HG03469 (cell line): ENCODE measurements at regions not wholly inside any gene's neighbourhood (a gene's known extent, or its start where the extent isn't known, plus 50 kb on each side); places are given as distances from the start of the nearest gene placed in this dataset.
"Not testable (repeated sequence)": the region's sequence is repeated elsewhere in the genome, so short reads cannot be mapped to it uniquely, and the experiment has no call there.

Experiments used
- ATAC-seq: cut with Tn5 transposase; IDR thresholded peaks from one replicate; pipeline ENCODE4 v1.9.1; 2021; ENCODE audit warnings: mild to moderate bottlenecking, moderate library complexity, moderate number of reproducible peaks; ENCODE audit not compliant: unreplicated experiment

DNA sequence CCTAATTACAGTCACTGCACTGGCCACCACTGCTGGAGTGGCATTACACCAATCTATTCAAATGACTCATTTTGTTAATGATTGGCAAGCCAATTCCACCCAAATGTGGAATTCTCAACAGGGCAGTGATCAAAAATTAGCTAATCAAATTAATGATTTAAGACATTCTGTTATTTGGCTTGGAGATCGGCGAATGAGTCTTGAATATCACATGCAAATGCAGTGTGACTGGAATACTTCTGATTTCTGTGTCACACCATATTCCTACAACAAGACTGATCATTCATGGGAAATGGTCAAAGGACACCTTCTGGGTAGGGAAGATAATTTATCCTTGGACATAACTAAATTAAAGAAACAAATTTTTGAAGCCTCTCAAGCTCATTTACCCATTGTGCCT lies 165.1 kb downstream of the IER5 start:
- not testable (repeated sequence) for ATAC-seq

DNA sequence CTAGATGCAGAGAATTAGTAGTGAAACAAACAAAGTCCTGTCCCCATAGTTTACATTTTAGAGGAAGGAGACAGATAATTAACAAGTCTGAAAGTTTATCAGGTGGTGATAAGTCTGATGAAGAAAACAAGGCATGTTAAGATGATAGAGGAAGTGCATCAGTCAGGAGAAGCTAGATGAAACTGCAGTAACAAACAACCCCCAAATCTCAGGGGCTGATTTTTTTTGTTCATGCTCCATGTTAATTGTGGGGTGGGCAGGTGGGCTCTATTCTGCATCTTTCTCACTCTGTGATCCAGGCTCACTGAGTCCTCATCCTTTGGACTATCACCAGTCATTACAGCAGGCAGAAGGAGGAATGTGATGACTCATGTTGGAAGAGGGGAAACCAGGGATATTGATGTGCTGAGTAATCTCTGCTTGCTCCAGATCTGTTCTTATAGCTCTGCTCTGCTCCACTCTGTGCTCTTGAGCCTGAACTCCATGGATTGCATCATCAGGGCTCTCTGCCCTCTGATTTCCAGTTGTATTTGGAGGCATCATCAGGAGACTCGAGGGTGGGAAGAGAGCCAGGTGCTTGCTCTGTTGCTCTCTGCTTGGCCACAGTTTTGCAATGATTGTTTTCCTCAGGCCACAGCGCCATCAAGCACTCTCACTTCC lies 166.9 kb downstream of the IER5 start:
- ATAC-seq: no peak

DNA sequence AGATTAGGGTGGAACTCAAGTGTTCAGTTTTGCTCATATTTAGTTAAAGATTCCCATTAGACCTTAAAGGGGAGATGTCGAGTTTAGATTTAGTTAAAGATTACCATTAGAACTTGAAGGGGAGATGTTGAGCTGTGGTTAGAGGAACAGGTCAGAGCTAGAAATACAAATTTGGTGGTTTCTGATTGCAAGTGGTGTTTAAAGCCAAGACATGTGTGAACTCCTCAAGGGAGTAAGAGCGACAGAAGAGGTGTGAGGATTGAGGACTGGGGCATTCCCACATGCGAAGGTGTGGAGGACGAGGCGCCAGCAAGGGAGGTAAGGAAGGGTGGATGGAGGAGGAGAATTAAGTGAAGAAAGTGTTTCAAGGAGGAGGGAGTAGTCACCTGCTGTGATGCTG lies 168.6 kb downstream of the IER5 start:
- peak; percentile 62 for ATAC-seq

DNA sequence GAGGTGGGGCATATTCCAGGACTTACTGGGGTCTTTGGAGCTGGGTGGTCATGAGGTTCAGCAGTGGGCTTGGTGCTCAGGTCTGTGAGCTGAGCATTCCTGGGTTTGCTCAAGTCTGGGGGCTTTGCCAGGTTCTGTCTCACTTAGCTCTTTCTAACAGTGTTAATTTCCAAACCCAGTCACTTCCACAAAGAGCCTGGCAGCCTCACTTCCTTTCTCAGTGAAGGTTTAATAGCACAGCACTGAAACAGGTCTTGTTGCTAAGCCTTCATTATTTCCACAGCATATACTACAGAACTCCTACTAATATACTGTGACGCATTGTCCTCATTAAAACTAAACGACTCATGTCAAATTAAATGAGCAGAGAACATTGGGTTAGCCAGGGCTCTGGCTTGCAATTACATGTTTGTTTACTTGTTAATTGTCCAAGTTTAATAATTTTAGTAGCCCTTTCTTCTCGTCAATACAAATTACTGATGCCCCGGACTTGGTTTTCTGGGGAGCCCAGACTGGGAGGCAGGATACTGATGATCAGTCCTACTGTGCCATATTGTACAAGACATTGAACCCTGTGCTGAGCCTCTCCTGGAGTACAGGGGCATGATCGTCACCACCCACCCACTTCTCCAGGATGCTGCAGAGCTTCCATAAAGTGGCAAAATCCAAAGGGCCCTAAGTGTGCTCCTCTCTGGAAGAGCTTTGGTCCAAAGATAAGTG lies 170.7 kb downstream of the IER5 start:
- ATAC-seq: no peak

DNA sequence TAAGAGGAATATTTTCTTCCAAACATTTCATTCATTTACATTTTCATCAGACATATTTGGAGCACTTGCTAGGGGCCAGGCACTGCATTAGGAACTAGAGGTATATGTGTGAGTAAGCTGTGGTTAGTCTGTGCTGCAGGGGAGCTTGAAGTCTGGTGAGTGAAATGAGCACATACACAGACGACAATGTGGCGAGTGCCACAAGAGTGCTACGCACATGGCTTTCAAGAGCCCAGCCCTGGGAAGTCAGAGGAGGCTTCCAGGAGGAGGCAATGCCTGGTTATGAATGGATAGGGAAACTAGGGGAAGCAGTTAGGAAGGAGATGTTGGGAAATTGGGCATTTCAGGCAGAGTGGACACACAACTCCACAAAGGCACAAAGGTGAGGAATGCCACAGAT lies 171.8 kb downstream of the IER5 start:
- no peak for ATAC-seq

DNA sequence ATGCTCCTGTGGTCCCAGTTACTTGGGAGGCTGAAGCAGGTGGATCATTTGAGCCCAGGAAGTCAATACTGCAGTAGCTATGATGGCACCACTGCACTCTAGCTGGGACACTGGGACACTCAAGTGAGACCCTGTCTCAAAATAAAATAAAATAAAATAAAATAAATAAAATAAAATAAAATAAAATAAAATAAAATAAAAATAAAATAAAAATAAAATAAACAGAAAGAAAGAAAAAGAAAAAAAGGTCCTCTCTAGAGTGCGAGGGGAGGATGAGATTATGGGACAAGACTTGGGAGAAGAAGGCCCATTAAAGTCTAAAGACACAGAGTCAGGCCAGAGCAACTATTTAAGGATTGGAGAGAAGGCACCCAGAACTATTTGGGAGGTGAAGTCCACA lies 172.5 kb downstream of the IER5 start:
- ATAC-seq: no peak

DNA sequence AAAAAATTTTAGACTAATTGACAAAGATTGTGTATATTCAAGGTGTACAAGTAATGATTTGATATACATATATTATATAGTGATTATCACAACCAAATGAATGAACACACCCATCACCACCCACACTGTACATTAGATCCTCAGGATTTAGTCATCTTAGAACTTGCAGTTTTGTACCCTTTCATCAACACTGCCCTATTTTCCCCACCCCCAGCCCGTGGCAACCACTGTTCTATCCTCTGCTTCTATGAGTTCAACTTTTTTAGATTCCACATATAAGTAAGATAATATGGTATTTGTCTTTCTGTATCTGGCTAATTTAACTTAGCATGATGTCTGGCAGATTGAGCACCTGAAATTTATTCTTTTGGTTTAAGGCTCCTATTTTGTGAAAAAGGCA lies 173.6 kb downstream of the IER5 start:
- no peak for ATAC-seq

DNA sequence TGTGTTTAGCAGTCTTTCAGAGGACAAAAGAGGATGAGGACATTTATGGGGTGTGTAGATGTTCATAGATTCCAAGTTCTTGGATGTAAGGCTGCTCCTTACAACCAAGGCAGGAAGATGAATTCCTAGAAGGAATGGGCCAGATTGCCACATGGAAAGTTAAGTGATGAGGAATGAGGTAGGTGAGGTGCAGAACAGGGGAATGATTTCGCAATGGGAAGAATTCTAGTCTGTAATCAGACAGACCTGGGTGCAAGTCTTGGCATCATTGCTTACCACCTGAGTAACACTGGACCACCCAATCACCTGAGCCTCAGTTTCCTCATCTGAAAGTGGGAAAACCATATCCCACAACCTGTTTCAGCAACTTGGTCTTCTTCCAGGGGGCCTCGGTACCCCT lies 174.9 kb downstream of the IER5 start:
- ATAC-seq: no peak

DNA sequence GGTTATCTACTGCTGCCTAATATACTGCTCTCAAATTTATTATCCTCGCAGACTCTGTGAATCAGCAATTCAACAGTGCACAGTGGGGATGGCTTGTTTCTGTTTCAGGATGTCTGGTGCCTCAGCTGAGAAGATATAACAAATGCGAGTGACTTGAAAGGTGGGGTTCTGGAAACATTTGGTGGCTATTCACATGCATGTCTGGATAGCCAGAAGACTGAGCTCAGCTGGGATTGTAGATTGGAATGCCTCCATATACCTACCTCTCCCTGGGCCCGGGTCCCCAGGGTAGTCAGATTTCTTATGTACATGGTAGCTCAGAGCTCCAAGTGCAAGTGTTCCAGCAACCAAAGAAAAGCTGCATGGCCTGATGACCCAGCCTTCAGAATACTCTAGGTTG lies 176.3 kb downstream of the IER5 start:
- ATAC-seq: no peak

DNA sequence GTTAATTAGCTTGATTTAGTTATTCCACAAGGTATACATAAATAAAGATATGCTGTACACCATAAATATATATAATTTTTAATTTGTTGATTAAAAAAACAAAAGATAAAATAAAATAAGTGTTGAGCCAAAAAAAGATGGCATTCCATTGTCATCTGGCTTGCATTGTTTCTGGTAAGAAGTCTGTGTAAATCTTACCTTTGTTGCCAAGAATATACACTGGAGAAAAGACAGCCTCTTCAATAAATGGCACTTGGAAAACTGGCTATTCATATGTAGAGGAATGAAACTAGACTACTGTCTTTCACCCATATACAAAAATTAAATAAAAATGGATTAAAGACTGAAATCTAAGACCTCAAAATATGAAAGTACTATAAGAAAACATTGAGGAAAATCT lies 196.5 kb downstream of the IER5 start:
- ATAC-seq: no peak

DNA sequence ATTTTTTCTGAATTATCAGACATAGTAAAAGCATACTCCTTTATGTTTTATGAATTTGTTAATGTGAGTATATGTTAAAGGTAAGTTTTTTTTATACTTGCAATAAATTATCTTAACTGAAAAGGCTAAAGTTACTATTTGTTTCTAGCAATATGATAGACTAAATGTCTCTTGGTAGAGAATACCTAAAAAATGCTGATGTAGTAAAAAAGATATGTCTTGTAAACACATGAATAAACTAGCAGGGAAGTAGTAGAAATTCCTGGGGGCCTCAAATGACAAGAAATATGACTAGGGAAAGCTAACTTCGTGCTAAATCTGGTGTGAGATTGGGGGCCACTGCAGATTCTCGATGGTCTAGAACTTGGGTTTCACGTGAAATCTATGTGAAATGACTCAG lies 188.1 kb upstream of the CACNA1E start:
- ATAC-seq: no peak

DNA sequence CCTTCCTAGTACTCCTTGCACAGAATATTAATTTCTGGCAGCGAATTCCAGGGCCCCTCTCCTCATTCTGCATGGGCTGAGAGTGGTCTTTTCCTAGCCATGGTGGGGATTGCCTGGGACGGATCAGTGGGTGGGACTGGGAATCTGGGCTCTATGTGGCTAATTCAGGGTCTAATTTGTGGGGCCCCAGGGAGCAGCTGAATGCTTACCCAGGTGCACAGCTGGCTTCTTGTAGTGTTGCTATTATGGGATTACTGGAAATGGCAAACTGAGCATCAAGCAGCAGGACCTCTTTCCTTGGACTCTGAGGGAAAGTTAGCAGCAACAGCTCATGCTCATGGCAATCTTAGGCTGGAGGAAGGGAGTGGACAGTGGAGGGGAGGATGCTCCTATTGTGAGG lies 187.1 kb upstream of the CACNA1E start:
- ATAC-seq: no peak

DNA sequence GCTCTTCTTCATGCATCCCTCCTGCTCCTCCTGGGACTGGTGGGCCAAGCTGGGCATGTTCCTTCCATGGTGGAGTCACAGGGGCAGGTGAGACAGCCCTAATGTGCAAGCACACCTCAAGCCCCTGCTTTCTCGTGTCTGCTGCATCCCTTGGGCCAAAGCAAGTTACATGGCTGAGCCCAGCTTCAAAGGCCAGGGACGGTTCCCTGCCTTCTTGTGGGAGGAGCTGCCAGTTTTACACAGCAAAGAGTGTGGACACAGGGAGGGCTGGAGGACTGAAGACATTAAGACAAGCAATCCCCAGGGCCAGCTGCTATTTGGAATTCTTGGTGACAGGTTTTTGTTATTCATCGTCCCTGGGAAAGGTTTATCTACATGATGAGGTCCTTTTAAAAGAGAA lies 175.2 kb upstream of the CACNA1E start:
- ATAC-seq: no peak

DNA sequence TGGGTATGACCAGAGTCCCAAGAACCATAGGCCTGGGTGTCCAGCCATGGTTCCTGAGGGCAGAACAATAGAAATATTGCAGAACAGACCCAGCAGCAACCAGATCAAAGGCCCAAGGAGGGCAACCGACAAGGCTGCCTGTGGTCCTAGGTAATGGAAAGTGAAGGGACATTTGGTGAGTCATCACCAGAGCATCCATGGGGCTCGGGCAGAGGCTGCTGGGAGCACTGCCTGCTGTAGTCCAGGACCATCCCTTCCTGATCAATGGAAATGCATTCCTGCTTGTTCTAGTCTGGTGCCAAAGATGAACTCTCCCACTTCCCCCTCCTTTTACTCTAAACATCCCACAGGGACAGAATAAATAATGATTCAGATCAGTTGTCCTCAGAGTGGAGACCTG lies 172.8 kb upstream of the CACNA1E start:
- ATAC-seq: no peak

DNA sequence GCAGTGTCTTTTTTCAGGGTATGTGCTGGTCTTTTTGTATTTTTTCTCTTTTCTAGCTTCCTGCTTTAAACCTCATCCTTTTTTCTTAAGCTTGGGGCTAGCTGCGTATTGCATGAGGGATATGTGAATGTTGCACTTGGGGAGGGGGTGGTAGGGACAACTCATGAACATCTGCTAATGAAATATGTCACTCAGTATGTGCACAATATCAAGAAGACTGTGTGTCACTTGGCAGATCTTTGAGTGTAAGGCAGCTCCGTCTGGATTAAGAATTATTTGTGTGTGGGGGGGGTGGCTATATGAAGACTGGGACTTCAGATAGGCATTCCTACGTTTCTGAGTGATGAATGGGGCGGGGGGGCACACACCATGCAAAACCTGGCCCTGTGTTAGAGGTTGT lies 170.4 kb upstream of the CACNA1E start:
- no peak for ATAC-seq

DNA sequence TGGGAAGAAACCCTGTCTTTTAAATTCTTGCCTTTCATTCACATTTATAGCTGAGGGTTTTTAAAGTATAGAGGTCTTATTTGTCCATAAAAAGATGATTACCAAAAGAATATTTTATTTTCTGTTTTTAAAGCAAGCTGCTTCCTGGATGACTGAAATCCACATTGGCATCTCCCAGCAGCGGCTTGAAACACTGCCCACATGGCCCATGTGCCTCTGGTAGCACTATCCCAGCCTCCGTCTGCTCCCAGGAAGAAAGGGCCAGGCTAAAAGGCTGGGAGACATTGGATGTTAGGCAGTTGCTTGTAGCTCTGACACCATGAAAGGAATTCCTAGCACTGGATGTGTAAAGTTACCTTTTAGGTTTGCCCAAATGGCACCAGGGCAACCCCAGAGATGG lies 169.9 kb upstream of the CACNA1E start:
- no peak for ATAC-seq

DNA sequence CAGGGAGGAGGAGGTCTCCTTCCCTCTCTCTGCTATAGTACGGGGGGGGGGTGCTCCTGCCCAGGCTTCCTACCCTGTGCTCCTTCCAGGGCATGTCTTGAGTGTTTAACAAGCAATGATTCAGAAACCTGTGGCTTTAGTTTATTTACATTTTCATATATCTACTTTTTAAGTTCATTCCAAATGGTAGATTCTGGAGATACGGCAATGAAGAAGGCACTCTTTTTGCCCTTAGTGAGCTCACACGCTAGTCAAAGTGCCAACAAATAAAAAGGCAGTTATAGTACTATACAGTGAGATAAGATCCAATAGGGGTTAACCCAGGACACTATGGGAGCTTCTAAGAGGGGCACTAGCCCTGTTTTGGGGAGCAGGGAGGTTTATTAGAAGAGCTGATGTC lies 169.3 kb upstream of the CACNA1E start:
- ATAC-seq: no peak

DNA sequence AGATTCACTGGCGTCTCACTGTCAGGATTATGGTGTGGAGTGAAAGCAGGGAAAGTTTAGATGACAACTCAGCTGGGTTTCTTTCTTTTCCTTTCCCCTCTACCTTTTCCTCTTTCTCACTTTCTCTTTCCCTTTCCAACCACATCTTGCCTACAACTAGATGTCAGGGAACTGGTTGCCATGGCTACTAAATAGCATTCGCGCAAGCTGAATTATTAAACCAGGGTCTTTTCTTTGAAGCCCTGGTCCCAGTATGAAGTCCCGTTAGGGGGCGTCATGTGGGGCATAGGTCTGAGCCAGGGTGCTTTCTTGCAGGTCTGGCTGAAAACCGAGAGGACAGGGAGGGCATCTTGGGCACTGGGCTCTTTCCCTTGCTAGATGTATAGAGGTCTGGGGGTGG lies 168.4 kb upstream of the CACNA1E start:
- ATAC-seq: no peak

DNA sequence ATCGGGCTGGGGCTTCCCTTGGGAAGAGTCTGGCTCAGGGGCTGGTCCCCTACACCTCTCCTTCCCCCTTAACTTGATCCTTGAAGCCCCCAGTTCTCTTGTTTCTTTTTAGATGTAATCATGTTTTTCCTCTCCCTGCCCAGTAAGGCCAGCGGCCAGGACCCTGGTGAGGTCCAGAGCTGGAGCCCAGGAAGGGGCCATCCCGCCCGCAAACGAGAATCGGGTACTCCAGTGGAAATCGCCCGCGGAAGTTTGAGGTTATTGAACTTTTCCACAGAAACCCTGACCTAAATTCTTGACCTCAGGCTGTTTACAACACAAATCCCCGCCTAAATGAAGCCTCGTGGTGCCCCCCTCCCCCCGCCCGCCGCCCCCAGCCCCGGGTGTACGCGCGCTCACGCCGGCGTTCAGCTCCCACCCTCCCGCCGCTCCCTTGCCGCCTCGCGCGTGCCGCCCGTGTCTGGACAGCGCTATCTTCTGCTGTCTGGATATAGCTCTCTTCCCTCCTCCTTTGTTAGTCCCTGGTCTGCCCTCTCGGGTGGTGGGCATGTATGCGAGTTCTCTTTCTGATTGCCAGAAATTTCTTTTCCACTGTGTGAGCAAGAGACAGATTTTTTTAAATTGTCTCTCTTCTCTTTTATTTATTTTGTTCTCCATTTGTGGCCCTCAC lies 165.9 kb upstream of the CACNA1E start:
- no peak for ATAC-seq

DNA sequence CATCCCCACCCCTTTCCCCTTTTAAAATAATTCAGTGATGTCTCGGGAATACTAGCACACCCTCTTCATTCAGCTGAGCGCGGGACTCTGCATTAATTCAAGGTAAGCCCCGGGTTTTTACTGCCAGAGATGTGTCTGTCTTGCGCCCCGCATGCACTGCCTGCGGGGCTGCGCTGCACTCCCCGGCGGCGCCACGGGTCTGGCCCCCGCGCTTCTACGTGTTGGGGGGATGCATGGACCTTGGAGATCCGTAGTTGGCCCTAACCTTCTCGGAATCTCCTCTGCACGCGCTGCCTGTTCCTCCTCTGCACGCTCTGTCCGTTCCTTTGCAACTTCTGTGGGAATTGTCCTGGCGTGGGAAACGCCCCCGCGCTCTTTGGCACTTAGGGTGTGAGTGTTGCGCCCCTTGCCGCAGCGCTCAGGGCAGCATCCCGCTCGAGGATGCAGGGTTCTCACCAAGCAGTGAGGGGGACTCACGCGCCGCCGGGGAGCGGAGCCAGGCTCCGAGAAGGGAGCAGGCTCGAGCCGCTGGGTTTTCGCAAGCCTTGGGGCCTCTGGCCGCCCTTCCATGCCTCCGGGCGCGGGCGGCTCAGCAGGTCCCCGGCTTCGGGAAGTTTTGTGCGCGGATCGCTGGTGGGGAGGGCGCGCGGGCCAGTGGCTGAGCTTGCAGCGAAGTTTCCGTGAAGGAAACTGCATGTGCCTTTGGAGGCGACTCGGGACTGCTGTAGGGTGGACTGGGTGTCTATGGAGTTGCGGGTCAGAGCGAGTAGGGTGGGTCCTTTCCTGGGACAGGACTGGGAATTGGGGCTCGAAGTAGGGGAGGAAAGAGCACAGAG lies 165.1 kb upstream of the CACNA1E start:
- no peak for ATAC-seq

DNA sequence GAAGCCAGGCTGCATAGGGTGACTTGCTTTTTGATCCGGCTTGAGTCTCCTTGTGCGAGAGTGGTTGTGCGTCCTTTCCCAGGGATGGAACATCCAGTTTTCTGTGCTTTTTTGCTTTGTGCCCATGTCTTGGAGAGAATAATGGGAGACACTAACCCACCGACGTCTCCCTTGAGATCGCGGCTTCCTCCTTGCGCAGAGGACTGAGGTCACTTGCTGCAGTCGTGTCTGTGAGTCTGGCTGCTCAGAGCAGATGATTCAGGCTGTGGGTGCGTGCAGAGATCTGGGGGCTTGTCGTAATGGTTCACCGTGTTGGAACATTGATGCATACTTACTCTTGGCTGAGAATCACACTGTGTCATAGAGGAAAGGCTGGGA lies 164.5 kb upstream of the CACNA1E start:
- ATAC-seq: no peak

DNA sequence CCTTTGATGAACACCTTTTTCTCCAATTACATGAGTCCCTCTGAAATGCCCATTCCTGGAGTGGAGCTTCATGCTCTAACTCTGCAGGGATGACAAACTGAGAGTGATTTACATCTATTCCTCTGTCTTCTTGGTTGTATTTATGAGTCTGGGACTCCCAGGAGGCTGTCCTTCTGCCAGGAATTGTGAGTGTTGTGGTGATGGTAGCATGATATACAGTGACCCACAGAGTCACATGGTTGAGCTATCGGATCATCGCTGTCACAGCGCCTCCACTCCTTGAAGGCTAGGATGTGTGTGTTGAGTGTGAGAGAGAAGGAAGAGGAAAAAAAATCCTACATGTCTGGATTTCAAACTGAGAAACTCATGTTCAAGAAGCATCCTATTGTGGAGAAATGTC lies 163.4 kb upstream of the CACNA1E start:
- ATAC-seq: no peak
